Common myeloid progenitor, CD34-positive (primary cell): ENCODE measurements at regions not wholly inside any gene's neighbourhood (a gene's known extent, or its start where the extent isn't known, plus 50 kb on each side); places are given as distances from the start of the nearest gene placed in this dataset.

Experiments used
- CTCF ChIA-PET: fragments of 350-600 bp; sonication (Branson Sonifier 250); formaldehyde crosslinking; loops from one replicate; lab custom pipeline; 2021; ENCODE audit warnings: antibody characterized with exemption; lab: Charles Lee
- POLR2A ChIA-PET: fragments of 350-600 bp; sonication (Branson Sonifier 250); formaldehyde crosslinking; loops from one replicate; lab custom pipeline; 2021; ENCODE audit warnings: antibody characterized with exemption; lab: Charles Lee
- DNase-seq, 3 donors: peaks; one replicate each; pipeline versions ENCODE4 v3.0.0 to v3.0.0-alpha.2; 2013
- H3K27ac ChIP-seq, 2 experiments: 1 replicate in 1 of 2; 2 replicates in 1 of 2; pipeline ENCODE4 v1.7.0; 2013; ENCODE audit warnings: inconsistent platforms in 2 of 2, low read length in 2 of 2, mild to moderate bottlenecking in 2 of 2, low read depth in 1 of 2, moderate library complexity in 1 of 2; ENCODE audit not compliant: severe bottlenecking in 2 of 2, insufficient read depth in 1 of 2, poor library complexity in 1 of 2
- H3K27me3 ChIP-seq, 5 experiments: replicated peaks in 2 of 5; 1 replicate in 3 of 5; 2 replicates in 2 of 5; pipeline versions ENCODE4 v1.6.1 to v1.7.0; 2013; ENCODE audit warnings: low read length in 4 of 5, mild to moderate bottlenecking in 2 of 5, moderate library complexity in 2 of 5, inconsistent platforms in 1 of 5; ENCODE audit not compliant: insufficient read depth in 5 of 5, control insufficient read depth in 4 of 5
- H3K36me3 ChIP-seq, 4 experiments: 1 replicate in 2 of 4; 2 replicates in 2 of 4; pipeline versions ENCODE4 v1.6.1 to v1.7.0; 2013; ENCODE audit warnings: low read length in 3 of 4, control low read depth in 1 of 4, mild to moderate bottlenecking in 1 of 4; ENCODE audit not compliant: control insufficient read depth in 4 of 4, insufficient read depth in 4 of 4
- H3K4me1 ChIP-seq, 4 experiments: 1 replicate in 3 of 4; 2 replicates in 1 of 4; pipeline versions ENCODE4 v1.6.1 to v1.7.1; 2013; ENCODE audit warnings: low read length in 3 of 4, mild to moderate bottlenecking in 3 of 4, control low read depth in 1 of 4, inconsistent platforms in 1 of 4, moderate library complexity in 1 of 4; ENCODE audit not compliant: control insufficient read depth in 4 of 4, insufficient read depth in 4 of 4; ENCODE audit errors: control extremely low read depth in 1 of 4
- H3K4me3 ChIP-seq, 7 experiments: 1 replicate in 4 of 7; 2 replicates in 3 of 7; pipeline versions ENCODE4 v1.5.1 to v1.7.0; 2013; ENCODE audit warnings: mild to moderate bottlenecking in 7 of 7, low read length in 6 of 7, moderate library complexity in 6 of 7, inconsistent platforms in 2 of 7, low read depth in 2 of 7, control low read depth in 1 of 7; ENCODE audit not compliant: insufficient read depth in 4 of 7, control insufficient read depth in 1 of 7; ENCODE audit errors: extremely low read depth in 1 of 7
- H3K9me3 ChIP-seq, 5 experiments: 1 replicate in 4 of 5; 2 replicates in 1 of 5; pipeline versions ENCODE4 v1.6.1 to v1.7.1; 2013; ENCODE audit warnings: low read length in 4 of 5, mild to moderate bottlenecking in 2 of 5, inconsistent platforms in 1 of 5, low read depth in 1 of 5, moderate library complexity in 1 of 5; ENCODE audit not compliant: control insufficient read depth in 4 of 5, insufficient read depth in 2 of 5; ENCODE audit errors: control extremely low read depth in 1 of 5
- WGBS: methylation state at CpG from one replicate; pipeline ENCODE4 v1.1.5; 2013; ENCODE audit not compliant: insufficient coverage; 5-methylcytosine and 5-hydroxymethylcytosine counted together

GRCh38 chr2:107259408-107260195, 373.6 kb upstream of the ST6GAL2 start:
- ChIA-PET CTCF (no interaction called here), POLR2A (no interaction called here)
- no peaks in the 10 kb centered on the region for H3K9me3 ChIP-seq
- no peaks in the 10 kb centered on the region for H3K27me3 ChIP-seq
- H3K27ac ChIP-seq, result no peak overlapping the region
- H3K36me3 ChIP-seq, result no peaks in the 10 kb centered on the region
- no peak for DNase-seq
- H3K4me3 ChIP-seq, result no peak overlapping the region
- 99% methylated on average over 4 of the region's 4 CpGs for WGBS
- no peaks in the 10 kb centered on the region for H3K4me1 ChIP-seq

DNA sequence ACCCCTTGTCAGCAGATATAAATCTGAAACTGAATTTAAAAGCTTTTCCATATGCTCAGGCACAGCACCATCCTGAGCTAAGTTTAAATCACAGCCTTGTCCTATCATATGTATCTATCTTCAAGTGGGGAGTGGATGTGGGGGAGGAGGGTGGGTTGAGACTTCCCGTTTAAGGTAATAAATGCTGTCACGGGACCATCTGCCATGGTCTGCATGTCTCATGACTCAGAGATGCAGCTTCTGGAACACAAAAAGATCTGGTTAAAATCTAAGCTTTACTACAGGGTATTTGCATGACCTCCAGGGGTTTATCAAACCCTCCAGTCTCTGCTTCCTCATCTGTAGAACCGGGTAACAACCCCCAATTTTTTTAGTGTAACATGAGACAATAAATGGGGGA, 377.7 kb upstream of the ST6GAL2 start:
- Histone ChIP-seq H3K27ac (no peak overlapping the region), H3K27me3 (no peaks in the 10 kb centered on the region), H3K36me3 (no peaks in the 10 kb centered on the region), H3K4me1 (no peaks in the 10 kb centered on the region), H3K4me3 (no peak overlapping the region), H3K9me3 (no peaks in the 10 kb centered on the region)
- POLR2A ChIA-PET, result interaction anchor here (0.7 kb wide), 1 partner anchor 59 kb away, joined by 3 read pairs; no protein-coding TSS in a partner anchor
- WGBS, result 87% methylated on average over 3 of the region's 3 CpGs
- CTCF ChIA-PET, result no interaction called here
- no peak for DNase-seq

DNA sequence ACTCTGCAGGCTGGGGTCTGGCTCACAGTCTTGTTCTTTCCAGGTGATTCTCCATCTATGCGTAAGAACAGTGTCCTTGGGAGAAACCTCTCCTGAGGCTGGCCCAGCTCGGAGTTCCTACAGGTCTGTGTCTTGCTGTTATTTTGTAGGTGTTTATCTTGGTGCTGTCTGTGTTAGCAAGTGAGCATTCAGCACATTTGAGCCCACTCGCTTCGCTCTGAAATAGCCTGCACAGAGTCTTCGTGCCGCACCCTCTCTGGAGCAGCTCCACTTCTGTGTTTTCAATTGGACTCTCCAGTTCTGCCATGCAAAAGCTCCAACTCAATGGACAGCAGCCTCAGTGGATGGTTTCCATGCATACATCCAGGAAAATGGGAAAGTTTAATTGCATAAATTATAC, 378.2 kb upstream of the ST6GAL2 start:
- Histone ChIP-seq H3K36me3 (no peaks in the 10 kb centered on the region), H3K27ac (no peak overlapping the region), H3K4me1 (no peaks in the 10 kb centered on the region), H3K4me3 (no peak overlapping the region), H3K27me3 (no peaks in the 10 kb centered on the region), H3K9me3 (no peaks in the 10 kb centered on the region)
- 98% methylated on average over 4 of the region's 6 CpGs for WGBS
- CTCF ChIA-PET, result no interaction called here
- POLR2A ChIA-PET, result no interaction called here
- no peak for DNase-seq

GRCh38 chr2:107266555-107266954, 380.6 kb upstream of the ST6GAL2 start:
- Histone ChIP-seq H3K27me3 (no peaks in the 10 kb centered on the region), H3K9me3 (peaks cover 0 to 1% (median 0%) of the 10 kb centered on the region in 5 experiments), H3K4me3 (no peak overlapping the region), H3K4me1 (no peaks in the 10 kb centered on the region), H3K27ac (no peak overlapping the region), H3K36me3 (no peaks in the 10 kb centered on the region)
- CTCF ChIA-PET, result no interaction called here
- POLR2A ChIA-PET, result no interaction called here
- no peak for DNase-seq
- WGBS, result no CpG with 5 or more reads among the region's 1 CpG

DNA sequence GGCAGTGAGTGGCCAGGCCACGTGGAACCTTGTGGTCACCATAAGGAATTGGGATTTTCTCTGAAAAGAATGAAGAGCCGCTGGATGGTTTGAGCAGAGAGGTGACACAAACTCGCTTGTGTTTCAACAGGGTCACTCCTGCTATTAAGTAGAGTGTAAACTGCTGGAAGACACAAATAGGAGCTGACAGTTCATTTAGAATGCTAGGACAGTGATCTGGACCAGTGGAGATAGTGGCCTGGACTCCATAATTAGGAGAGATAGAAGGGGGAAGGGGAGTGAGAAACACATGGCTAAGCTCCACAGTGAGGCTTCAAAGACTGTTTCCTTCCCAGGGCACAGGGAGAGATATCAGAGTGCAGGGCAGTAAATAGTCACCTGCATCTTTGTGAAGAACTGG, 381.1 kb upstream of the ST6GAL2 start:
- Histone ChIP-seq H3K27ac (no peak overlapping the region), H3K4me3 (no peak overlapping the region), H3K36me3 (no peaks in the 10 kb centered on the region), H3K4me1 (no peaks in the 10 kb centered on the region), H3K9me3 (peaks cover 0 to 1% (median 0%) of the 10 kb centered on the region in 5 experiments), H3K27me3 (no peaks in the 10 kb centered on the region)
- DNase-seq, result no peak
- POLR2A ChIA-PET, result no interaction called here
- CTCF ChIA-PET, result no interaction called here
- WGBS, result 97% methylated on average over 3 of the region's 3 CpGs

- Histone ChIP-seq H3K4me1 (no peaks in the 10 kb centered on the region), H3K4me3 (no peak overlapping the region), H3K36me3 (no peaks in the 10 kb centered on the region), H3K27me3 (no peaks in the 10 kb centered on the region), H3K9me3 (no peaks in the 10 kb centered on the region), H3K27ac (no peak overlapping the region)
- no peak for DNase-seq
- ChIA-PET CTCF (no interaction called here), POLR2A (no interaction called here)
- WGBS, result 100% methylated on average over 1 of the region's 2 CpGs
Measured at GRCh38 chr2:107276034-107276433, 390.1 kb upstream of the ST6GAL2 start.

DNA sequence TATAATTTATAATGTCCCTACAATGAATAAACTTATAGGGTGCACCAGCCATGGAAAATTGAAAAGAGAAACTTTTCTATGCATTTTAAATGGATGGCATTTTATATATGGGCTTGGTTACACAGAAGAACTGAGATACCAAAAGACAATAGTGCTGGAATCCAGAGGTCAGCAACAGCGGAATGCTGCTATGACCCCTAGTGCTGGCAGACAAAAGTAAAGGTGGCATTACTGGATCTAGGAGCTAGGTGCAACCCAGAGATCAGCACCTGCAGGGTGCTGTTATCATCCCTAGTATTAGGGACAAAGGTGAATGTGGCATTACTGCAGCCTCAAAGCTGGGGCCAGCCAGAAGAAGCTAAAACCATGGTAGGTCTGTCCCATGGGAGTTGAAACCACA, 392.7 kb upstream of the ST6GAL2 start:
- POLR2A ChIA-PET, result no interaction called here
- H3K9me3 ChIP-seq, result no peaks in the 10 kb centered on the region
- no peaks in the 10 kb centered on the region for H3K36me3 ChIP-seq
- CTCF ChIA-PET, result no interaction called here
- H3K4me1 ChIP-seq, result no peaks in the 10 kb centered on the region
- H3K27me3 ChIP-seq, result no peaks in the 10 kb centered on the region
- no peak overlapping the region for H3K27ac ChIP-seq
- DNase-seq, result no peak
- no peak overlapping the region for H3K4me3 ChIP-seq
- WGBS, result 100% methylated on average over 1 of the region's 1 CpG
